Hematopoietic multipotent progenitor cell treated with erythropoietin and hydrocortisone succinate and interleukin-3 and kit ligand, for 6 days (in vitro differentiated cells): ENCODE measurements at regions not wholly inside any gene's neighbourhood (a gene's known extent, or its start where the extent isn't known, plus 50 kb on each side); places are given as distances from the start of the nearest gene placed in this dataset.
A peak's percentile ranks its signal among the peaks of the same experiment; 100 is the strongest.

Experiments used
- DNase-seq: peaks from one replicate; pipeline ENCODE4 v3.0.0-alpha.2; 2015

GRCh38 chr2:234146087-234146826, 95.8 kb downstream of the SPP2 start:
- DNase-seq: no peak

- no peak for DNase-seq
Measured at GRCh38 chr2:234145511-234145910, 95.0 kb downstream of the SPP2 start.

DNA sequence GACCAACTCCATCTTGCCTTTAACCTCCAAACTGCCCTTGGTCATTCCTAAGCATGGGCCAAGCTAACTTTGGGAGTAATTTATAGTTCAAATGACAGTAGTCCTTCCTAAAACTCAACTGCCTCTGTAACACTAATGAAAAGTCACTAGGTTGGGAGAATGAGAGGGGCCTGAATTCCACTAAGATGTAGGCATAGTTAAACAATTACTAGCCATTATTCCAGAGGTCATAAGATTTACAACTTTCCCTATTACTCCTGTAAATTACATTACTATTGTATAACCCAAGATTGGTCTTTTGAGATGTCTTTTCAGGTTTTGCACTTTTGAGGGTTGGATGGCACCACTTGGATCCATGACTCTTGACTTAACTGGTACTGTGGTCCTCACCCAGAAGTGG, 94.6 kb downstream of the SPP2 start:
- DNase-seq: no peak

GRCh38 chr2:234143896-234144295, 93.4 kb downstream of the SPP2 start:
- no peak for DNase-seq

- DNase-seq: no peak
Measured at GRCh38 chr2:234142530-234142929, 92.0 kb downstream of the SPP2 start.

DNA sequence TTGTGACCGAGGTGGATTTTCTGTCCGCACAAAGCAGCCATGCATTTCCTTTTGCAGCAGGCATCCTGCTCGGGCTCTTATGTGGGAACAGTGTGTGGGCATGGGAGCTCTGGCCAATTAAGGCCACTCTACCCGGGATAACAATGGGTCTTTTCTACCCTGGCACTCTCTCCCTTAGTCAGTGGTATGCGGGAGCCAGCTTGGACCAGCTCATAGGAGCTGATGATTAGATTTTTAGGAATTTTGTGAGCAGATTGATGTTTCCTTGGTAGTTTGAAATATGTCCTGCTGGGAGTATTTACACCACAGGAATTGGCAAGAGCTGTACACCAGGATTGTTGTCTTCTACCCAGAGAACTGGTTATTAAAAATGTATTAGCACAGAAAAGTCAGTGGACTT, 89.3 kb downstream of the SPP2 start:
- DNase-seq: no peak

- no peak for DNase-seq
Measured at GRCh38 chr2:234138836-234139235, 88.3 kb downstream of the SPP2 start.

DNA sequence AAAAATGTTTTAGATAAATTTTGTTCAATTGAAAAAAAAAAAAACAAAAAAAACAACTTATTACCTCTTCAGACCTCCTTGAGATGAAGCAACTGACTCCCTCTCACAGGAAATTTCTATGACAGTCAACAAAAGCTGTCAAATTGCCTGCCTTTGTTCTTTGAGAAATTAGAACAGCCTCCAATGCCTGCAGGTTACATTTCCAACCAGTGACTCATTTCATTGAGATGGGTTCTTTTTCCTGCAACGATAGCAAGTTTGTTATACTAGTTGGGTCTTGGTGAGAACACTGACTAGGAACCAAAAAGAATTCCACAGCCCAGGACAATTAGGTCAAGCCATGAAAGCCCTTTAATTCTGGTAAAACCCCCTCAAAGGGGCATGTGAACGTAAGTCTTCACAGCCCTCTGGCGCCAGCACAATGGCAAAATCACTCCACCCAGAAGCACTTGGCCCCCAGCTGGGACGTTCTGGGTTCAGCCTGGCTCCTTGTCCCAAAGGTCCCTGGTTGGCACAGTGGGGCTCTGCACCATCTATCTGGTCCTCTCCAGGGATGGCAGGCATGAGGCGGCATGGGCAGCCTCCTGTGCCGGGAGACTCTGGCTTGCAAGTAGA, 87.0 kb downstream of the SPP2 start:
- DNase-seq: no peak

- DNase-seq: no peak
Measured at GRCh38 chr2:234136461-234136860, 86.0 kb downstream of the SPP2 start.

DNA sequence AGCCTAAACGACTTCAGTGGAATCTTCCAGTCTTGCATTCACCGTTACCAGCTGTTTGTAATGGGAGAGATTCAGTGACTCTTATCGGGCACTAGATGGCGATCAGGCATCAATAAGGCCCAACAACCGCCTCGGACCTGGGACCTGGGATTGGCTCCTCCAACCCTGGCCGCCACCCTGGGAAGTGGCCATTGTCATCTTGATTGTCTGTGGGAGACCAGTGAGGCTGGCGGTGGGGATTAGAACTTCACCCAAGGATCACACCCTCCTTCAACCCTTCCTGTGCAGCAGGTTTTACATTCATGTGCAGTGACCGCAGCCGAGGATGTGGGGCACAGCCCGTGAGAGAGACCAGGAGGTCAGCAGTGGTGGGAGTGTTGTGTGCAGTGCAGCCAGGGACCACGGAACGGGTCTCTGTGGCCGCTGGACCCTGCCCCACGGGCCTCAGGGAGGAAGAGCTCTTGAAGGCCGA, 85.3 kb downstream of the SPP2 start:
- DNase-seq: peak; percentile 80

- DNase-seq: no peak
Measured at GRCh38 chr2:234134496-234134895, 84.0 kb downstream of the SPP2 start.

DNA sequence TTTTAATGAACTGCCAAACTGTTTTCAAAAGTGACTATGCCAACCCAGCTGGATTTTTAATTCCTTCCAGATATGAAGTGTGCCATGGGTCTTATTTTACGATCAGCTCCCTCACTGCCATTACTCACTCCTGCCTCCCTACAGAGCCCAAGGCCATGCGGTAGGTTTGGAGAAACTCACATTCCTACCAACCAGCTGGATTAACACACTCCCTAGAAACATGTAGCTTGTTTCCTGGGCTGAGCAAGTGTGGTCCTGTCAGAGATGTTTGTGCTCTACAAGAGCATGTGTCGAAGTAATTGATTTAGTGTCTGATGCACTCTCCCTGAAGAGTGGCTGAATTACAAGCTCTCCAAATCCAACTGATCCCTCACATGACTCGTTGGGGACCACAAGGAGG, 82.5 kb downstream of the SPP2 start:
- no peak for DNase-seq

DNA sequence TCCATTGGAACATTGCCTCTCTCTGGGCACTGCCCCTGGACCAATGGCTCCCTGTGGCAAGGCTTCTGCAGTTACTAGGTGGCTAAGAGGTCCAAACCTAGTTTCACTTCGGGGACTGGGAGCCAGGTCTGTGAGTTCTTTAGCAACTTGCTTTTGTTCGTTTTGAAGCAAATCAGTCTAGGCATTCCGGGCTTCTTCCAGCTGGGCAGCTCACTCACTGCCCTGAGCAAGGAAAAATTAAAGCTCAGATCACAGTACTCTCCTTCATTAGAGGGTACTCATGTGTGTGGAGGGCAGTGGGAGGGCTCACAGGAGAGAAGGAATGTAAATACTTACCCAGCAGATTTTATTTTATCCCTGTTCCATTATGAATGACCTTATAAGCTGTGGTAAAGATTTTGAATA, 80.3 kb downstream of the SPP2 start:
- no peak for DNase-seq

GRCh38 chr2:234128606-234129005, 78.1 kb downstream of the SPP2 start:
- DNase-seq: no peak
